DMS114 treated with DMSO at 0.1 percent for 48 hours (cell line): ENCODE measurements at regions not wholly inside any gene's neighbourhood (a gene's known extent, or its start where the extent isn't known, plus 50 kb on each side); places are given as distances from the start of the nearest gene placed in this dataset.
"Not testable (repeated sequence)": the region's sequence is repeated elsewhere in the genome, so short reads cannot be mapped to it uniquely, and the experiment has no call there.

ENCODE experiments used
- DNase-seq: peaks from one replicate; lab custom pipeline; 2025; ENCODE audit not compliant: unreplicated experiment; lab: John Stamatoyannopoulos, UW

GRCh38 chr2:241981076-241981700 lies 111.7 kb downstream of the RTP5 start:
- DNase-seq, result no peak

DNA sequence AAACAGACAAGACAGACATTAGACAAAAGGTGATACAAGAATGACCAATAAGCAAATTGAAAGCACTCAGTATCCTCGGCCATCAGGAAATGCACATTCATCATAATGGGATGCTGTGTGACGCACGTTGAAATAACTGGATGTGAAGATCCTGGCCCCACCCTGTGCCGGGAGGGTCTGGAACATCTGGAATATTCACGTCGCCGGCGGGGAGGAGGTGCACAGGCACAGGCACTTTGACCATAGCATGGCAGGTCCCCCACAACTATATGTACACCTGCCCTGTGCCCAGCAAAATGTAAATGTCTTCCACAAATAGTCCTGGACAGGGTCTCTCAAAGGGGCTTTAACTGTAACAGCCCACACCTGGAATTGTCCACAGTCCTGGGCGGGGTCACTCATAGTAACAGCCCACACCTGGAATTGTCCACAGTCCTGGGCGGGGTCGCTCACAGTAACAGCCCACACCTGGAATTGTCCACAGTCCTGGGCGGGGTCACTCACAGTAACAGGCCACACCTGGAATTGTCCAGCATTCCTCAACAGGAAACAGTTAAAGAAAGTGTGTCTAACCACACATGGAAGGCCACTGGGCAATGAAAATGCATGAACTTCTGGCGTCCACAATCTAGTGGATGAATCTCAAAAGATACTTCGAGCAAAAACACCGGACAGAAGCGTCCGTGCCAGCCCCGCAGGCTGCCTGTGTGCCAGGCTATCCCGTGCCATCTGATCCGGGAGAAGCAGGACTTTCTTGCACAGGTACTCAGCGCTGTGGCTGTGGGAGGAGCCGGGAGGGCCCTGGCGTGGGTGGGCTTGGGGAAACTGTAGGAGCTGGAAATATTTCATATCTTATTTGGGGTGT lies 113.4 kb downstream of the RTP5 start:
- DNase-seq, result no peak

- DNase-seq, result no peak
Measured at GRCh38 chr2:241983571-241984270, 114.2 kb downstream of the RTP5 start.

DNA sequence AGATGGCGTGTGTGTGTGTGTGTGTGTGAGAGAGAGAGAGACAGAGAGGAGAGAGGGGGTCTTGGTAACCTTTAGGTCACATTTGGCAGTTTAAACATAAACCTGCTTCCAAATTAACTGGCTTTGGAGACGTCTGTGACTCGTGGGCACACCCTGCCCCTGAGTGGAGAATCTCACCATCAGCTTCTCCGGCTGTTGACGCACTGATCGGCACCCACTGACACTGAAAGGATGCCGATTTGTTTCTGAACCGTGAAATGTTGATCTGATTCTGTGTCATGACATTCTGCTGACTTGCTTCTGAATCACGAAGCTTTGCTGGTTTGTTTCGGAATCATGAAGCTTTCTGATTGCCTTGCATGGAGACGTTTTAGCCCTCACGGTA lies 114.7 kb downstream of the RTP5 start:
- DNase-seq, result no peak

DNA sequence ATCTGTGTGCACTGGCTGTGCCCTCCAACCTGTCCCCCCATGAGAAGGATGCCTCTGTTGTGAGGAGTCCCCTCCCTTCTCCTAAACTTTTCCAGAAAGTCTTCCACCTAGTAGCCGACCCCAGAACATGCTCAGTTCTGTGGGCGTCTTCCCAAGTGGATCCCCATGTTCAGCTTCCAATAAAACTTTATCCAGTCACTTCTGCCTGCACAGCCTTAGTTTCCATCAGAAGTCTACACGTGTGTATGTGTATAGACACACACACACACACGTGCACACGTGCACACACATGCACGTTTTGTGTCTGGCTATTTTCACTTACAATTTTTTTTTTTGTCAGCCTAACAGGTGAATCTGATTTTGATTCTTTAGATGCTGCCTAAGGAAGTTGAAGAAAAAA lies 115.1 kb downstream of the RTP5 start:
- DNase-seq, result no peak

DNA sequence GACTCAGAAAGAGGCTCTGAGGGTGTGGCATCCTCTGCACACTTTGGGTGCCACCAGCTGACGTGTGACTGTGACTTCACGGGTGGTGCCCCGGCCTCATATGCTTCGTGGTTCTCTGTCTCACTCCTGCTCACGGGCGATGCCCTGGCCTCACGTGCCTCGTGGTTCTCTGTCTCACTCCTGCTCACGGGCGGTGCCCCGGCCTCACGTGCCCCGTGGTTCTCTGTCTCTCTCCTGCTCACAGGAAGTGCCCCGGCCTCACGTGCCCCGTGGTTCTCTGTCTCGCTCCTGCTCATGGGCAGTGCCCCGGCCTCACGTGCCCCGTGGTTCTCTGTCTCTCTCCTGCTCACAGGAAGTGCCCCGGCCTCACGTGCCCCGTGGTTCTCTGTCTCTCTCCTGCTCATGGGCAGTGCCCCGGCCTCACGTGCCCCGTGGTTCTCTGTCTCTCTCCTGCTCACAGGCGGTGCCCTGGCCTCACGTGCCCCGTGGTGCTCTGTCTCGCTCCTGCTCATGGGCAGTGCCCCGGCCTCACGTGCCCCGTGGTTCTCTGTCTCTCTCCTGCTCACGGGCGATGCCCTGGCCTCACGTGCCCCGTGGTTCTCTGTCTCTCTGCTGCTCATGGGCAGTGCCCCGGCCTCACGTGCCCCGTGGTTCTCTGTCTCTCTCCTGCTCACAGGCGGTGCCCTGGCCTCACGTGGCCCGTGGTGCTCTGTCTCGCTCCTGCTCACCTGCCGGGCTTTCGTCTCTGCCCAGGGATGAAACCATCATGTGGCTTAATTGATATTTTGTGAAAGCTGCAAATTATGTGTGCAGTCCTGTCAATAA lies 115.8 kb downstream of the RTP5 start:
- DNase-seq, result not testable (repeated sequence)

DNA sequence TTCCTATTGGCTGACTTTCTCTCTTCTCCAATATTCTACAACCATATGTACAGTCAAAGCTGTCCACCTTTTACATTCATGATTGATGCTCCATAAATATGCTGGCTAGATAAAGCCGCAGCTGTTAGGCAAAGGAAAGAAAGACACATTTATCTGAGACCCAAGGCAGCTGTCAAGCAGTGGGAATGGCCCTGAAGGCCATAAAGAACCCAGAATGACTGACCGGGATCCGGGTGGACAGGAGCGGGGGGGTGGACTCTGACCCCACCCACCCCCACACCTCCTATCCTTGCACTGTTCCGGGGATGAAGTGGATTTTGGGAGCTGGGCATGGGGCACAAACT lies 116.4 kb downstream of the RTP5 start:
- no peak for DNase-seq

GRCh38 chr2:241986836-241987641 lies 117.5 kb downstream of the RTP5 start:
- DNase-seq, result no peak

- no peak for DNase-seq
Measured at GRCh38 chr2:241987726-241988125, 118.2 kb downstream of the RTP5 start.

DNA sequence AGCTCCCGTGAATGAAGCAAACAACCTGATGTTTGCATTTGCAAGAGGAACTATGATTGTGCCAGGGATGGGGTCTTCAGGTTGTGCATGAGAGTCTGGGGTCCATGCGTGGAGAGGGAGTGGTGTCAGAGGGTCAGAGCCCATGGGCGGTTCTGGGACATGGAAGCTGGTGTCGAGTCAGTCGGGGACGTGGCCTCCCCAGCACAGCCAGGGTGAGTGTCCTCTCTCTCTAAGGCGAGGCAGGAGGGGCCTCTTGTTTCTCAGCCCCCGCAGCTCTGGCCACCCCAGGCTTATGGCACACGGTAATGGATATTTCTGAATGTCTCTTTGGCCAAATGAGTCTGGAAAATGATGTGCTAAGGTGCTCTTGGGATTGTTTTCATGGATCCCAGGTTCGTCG lies 118.6 kb downstream of the RTP5 start:
- DNase-seq, result no peak

DNA sequence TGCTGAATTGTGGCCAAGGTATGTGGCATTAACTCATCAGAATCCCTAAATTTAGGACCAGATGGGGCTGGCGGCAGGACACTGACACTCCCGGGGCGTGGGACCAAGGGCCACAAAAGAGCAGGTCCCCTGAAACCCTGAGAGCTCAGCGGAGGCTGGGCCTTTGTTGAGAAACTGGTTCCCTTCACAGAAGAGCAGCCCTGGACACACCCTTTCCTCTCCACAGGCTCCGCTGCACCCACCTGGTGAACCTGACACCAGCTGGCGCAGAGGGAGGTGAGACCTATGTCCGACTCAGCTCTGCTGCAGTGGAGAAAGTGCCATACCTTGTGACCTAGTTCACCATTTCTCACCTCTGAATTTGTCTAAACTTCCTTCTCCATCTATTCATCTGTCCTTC lies 119.5 kb downstream of the RTP5 start:
- no peak for DNase-seq

- DNase-seq, result no peak
Measured at GRCh38 chr2:241990466-241990865, 120.9 kb downstream of the RTP5 start.

- DNase-seq, result no peak
Measured at GRCh38 chr2:241991299-241991698, 121.8 kb downstream of the RTP5 start.

- no peak for DNase-seq
Measured at GRCh38 chr2:241992753-241993152, 123.2 kb downstream of the RTP5 start.

DNA sequence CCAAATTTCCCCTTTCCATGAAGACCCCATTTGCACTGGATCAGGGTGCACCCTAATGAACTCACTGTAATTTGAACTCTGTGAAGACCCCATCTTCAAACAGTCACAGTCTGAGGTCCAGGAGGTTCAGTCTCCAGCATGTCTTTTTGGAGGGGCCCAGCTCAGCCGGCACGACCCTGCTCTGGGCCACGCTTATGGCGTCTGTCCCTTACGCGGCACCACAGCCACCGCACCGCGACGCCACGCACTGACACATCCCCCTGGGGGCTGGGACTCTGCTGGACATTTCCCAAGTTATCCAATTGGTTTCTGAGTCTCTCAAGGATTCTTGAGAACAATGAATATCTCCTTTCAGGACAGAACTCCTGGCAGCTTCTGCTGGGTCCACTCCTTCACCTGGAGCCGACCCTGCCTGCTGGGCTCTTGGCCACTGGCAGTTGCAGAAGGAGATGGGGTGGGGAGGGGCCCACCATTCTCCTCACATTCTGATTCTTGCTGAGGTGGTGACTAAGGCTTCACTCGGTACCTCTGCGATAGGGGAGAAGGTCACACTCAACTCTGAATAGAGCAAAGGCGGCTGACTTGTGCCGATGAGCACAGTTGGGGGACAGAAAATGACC lies 124.0 kb downstream of the RTP5 start:
- no peak for DNase-seq

DNA sequence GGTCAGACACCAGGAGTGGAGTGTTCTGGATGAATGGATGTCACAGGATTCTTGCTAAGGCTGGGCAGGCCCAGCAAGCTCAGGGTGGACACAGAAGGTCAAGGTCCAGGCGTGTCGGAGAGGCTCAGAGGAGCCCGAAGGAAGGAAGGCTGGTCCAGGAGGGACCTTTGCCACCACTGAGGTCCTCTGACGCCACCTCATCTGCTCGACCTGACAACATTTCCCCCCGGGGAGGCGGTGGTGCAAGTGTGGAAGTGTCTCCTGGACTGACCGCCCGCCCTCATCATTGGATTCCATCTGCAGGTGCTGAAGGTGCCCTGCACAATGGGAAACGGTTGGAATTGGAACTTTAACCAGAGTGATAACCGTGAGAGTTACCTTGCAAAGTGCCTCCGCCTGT lies 124.6 kb downstream of the RTP5 start:
- DNase-seq, result no peak

GRCh38 chr2:241994556-241995213 lies 125.2 kb downstream of the RTP5 start:
- DNase-seq, result no peak

DNA sequence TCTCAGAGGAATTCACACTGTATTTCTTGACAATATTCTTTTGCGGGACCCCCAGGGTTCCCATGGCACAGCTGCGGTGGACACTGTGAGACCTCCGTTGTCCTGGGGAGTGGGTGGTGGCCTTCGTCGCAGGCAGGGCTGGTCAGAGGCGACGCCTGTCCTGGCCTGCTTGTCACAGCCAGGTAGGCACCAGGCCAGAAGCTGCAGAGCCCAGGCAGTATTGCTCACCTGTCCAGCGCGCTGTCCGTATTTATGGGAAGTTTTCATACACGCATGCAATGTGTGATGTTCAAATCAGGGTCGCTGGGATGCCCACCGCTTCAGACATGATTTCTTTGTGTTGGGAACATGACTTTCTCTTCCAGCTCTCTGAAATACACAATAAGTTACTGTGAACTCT lies 126.6 kb downstream of the RTP5 start:
- DNase-seq, result no peak

GRCh38 chr2:241997017-241997416 lies 127.5 kb downstream of the RTP5 start:
- no peak for DNase-seq

DNA sequence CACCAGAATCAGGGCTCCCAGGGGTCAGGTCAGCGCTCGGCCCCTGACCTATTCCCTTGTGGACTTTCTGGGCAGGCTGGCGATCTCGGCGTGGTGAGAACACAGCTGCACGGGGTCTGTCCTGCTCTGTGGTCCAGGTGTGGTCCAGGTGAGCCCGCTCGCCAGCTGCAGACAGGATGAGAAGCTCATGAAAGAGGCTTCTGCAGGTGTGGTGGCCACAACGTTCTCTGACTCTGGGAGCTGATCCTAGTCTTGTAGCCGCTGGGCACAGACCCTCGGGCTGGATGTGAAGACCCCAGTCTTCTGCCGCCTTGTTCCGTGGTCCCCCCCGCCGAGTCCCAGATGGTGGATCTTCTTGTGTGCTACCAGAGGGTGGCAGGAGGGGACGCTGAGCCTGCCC lies 129.7 kb downstream of the RTP5 start:
- no peak for DNase-seq
